ENCODE measurements at regions not wholly inside any gene's neighbourhood (a gene's known extent, or its start where the extent isn't known, plus 50 kb on each side); places are given as distances from the start of the nearest gene placed in this dataset.

GRCh38 chr15:88316586-88316985 is 60.0 kb upstream of the NTRK3 start:
- DNase-seq (no peak), ATAC-seq (no peak)
- Mint-ChIP-seq H3K9me3 (peaks cover 0 to 3% of the 10 kb centered on the region in 2 donors), H3K27ac (no peak overlapping the region), H3K4me3 (no peak overlapping the region), H3K27me3 (ENCODE audit: low read depth in 2 of 2) (peaks cover 14 to 21% of the 10 kb centered on the region in 2 donors), H3K4me1 (no peaks in the 10 kb centered on the region), H3K36me3 (no peaks in the 10 kb centered on the region)
- Histone ChIP-seq H3K4me3 (ENCODE audit: low read length) (no peak overlapping the region), H3K4me1 (ENCODE audit: control insufficient read depth, insufficient read depth, low read length) (no peaks in the 10 kb centered on the region), H3K9me3 (ENCODE audit: control insufficient read depth, insufficient read depth, low read length) (no peaks in the 10 kb centered on the region), H3K27me3 (ENCODE audit: control insufficient read depth, insufficient read depth, low read length) (no peaks in the 10 kb centered on the region), H3K27ac (ENCODE audit: low read length) (no peak overlapping the region), H3K36me3 (ENCODE audit: control insufficient read depth, insufficient read depth, low read length) (no peaks in the 10 kb centered on the region)
- intact Hi-C loops (cut with micrococcal nuclease) = no loop called here
- TF ChIP-seq CTCF (IDR thresholded peaks at IDR 0.05) = no peak
- WGBS (ENCODE audit: insufficient coverage) = 91% methylated on average over 2 of the region's 3 CpGs

- Histone ChIP-seq H3K27me3 (ENCODE audit: control insufficient read depth, insufficient read depth, low read length) (no peaks in the 10 kb centered on the region), H3K36me3 (ENCODE audit: control insufficient read depth, insufficient read depth, low read length) (no peaks in the 10 kb centered on the region), H3K9me3 (ENCODE audit: control insufficient read depth, insufficient read depth, low read length) (no peaks in the 10 kb centered on the region), H3K27ac (ENCODE audit: low read length) (no peak overlapping the region), H3K4me3 (ENCODE audit: low read length) (no peak overlapping the region), H3K4me1 (ENCODE audit: control insufficient read depth, insufficient read depth, low read length) (no peaks in the 10 kb centered on the region)
- H3K36me3 Mint-ChIP-seq = no peaks in the 10 kb centered on the region
- ATAC-seq (no peak), DNase-seq (no peak)
- no peak overlapping the region for H3K27ac Mint-ChIP-seq
- no peak overlapping the region for H3K4me3 Mint-ChIP-seq
- H3K9me3 Mint-ChIP-seq = no peaks in the 10 kb centered on the region
- intact Hi-C loops (cut with micrococcal nuclease) = no loop called here
- H3K27me3 Mint-ChIP-seq (ENCODE audit: low read depth in 2 of 2) = peaks cover 6 to 10% of the 10 kb centered on the region in 2 donors
- H3K4me1 Mint-ChIP-seq = no peaks in the 10 kb centered on the region
- WGBS (ENCODE audit: insufficient coverage) = no CpG with 5 or more reads among the region's 1 CpG
- no peak for TF ChIP-seq CTCF (IDR thresholded peaks at IDR 0.05)
Observed at GRCh38 chr15:88315221-88315878, 58.8 kb upstream of the NTRK3 start.

GRCh38 chr15:88312941-88313579 is 56.5 kb upstream of the NTRK3 start:
- ATAC-seq = no peak
- DNase-seq = no peak
- no peak overlapping the region for H3K4me3 ChIP-seq (ENCODE audit: low read length)
- WGBS (ENCODE audit: insufficient coverage) = 85% methylated on average over 6 of the region's 7 CpGs
- Mint-ChIP-seq H3K36me3 (no peaks in the 10 kb centered on the region), H3K27ac (no peak overlapping the region), H3K27me3 (ENCODE audit: low read depth in 2 of 2) (peaks cover 4 to 10% of the 10 kb centered on the region in 2 donors), H3K9me3 (no peaks in the 10 kb centered on the region), H3K4me1 (no peaks in the 10 kb centered on the region), H3K4me3 (no peak overlapping the region)
- intact Hi-C loops (cut with micrococcal nuclease) = no loop called here
- no peaks in the 10 kb centered on the region for H3K27me3 ChIP-seq (ENCODE audit: control insufficient read depth, insufficient read depth, low read length)
- no peaks in the 10 kb centered on the region for H3K9me3 ChIP-seq (ENCODE audit: control insufficient read depth, insufficient read depth, low read length)
- H3K36me3 ChIP-seq (ENCODE audit: control insufficient read depth, insufficient read depth, low read length) = no peaks in the 10 kb centered on the region
- TF ChIP-seq CTCF (IDR thresholded peaks at IDR 0.05) = no peak
- H3K4me1 ChIP-seq (ENCODE audit: control insufficient read depth, insufficient read depth, low read length) = no peaks in the 10 kb centered on the region
- H3K27ac ChIP-seq (ENCODE audit: low read length) = no peak overlapping the region

DNA sequence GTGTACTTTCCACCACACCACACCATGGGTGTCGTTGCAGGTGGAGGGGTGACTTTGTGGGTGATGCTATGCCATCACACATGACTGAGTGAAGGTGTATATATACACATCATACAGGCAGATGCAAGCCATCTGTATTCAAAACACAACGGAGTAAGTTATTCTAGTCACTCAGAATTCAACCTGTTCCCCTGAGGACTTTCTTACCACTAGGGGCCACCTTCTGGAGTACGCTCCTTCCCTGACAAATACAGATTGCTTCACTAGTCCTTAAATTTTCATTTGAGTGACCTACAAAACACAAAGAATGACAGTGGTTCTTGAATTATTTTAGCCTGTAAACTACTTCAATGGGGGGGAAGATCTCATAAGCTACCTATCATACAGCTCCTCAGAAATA is 52.8 kb upstream of the NTRK3 start:
- intact Hi-C loops (cut with micrococcal nuclease) = no loop called here
- no peaks in the 10 kb centered on the region for H3K36me3 ChIP-seq (ENCODE audit: control insufficient read depth, insufficient read depth, low read length)
- no peak overlapping the region for H3K27ac ChIP-seq (ENCODE audit: low read length)
- H3K27me3 ChIP-seq (ENCODE audit: control insufficient read depth, insufficient read depth, low read length) = no peaks in the 10 kb centered on the region
- DNase-seq = no peak
- no peaks in the 10 kb centered on the region for H3K4me1 ChIP-seq (ENCODE audit: control insufficient read depth, insufficient read depth, low read length)
- Mint-ChIP-seq H3K27me3 (ENCODE audit: low read depth in 2 of 2) (peaks cover 0 to 3% of the 10 kb centered on the region in 2 donors), H3K27ac (no peak overlapping the region), H3K4me1 (no peaks in the 10 kb centered on the region), H3K36me3 (no peaks in the 10 kb centered on the region), H3K4me3 (no peak overlapping the region), H3K9me3 (no peaks in the 10 kb centered on the region)
- no peak for TF ChIP-seq CTCF (IDR thresholded peaks at IDR 0.05)
- no peaks in the 10 kb centered on the region for H3K9me3 ChIP-seq (ENCODE audit: control insufficient read depth, insufficient read depth, low read length)
- H3K4me3 ChIP-seq (ENCODE audit: low read length) = no peak overlapping the region
- WGBS (ENCODE audit: insufficient coverage) = 83% methylated on average over 2 of the region's 3 CpGs
- ATAC-seq = no peak
